GM12878 (cell line): ENCODE measurements at regions not wholly inside any gene's neighbourhood (a gene's known extent, or its start where the extent isn't known, plus 50 kb on each side); places are given as distances from the start of the nearest gene placed in this dataset.

Experiments used
- ATAC-seq: fragments of 200-7000 bp; cut with Tn5 transposase; 3 replicates; pipeline ENCODE4 v1.9.1; 2020; ENCODE audit warnings: mild to moderate bottlenecking, moderate library complexity
- BruUV-seq: library from RNA; stranded (reverse); fragments of 400-500 nt; replicated peaks from 2 replicates; lab custom pipeline; 2021; lab: Mats Ljungman, UMichigan
- CTCF ChIA-PET: fragments of 300-600 bp; sonication (Branson Sonifier 250); formaldehyde crosslinking; extraction: SDS; loops from one replicate; lab custom pipeline; 2021; ENCODE audit warnings: inconsistent platforms; lab: Yijun Ruan, JAX
- POLR2A ChIA-PET: fragments of 350-600 bp; formaldehyde crosslinking; extraction: SDS; loops from one replicate; lab custom pipeline; 2021; ENCODE audit warnings: inconsistent platforms; lab: Charles Lee
- RAD21 ChIA-PET: fragments of 300-600 bp; sonication (Branson Sonifier 250); formaldehyde crosslinking; loops from one replicate; lab custom pipeline; 2023; ENCODE audit warnings: antibody characterized with exemption; ENCODE audit not compliant: unreplicated experiment; lab: Charles Lee
- SMC1A ChIA-PET: fragments of 300-600 bp; sonication (Branson Sonifier 250); formaldehyde crosslinking; loops from one replicate; lab custom pipeline; 2023; ENCODE audit not compliant: unreplicated experiment, uncharacterized antibody; lab: Charles Lee
- DNase-seq: peaks from one replicate; pipeline ENCODE4 v3.0.0-alpha.2; 2011; ENCODE audit warnings: low read depth, low spot score
- FAIRE-seq: peaks from 3 replicates; lab custom pipeline; 2011; peaks lifted over from hg19 to GRCh38; lab: Jason Lieb, UNC
- H2AFZ ChIP-seq: 2 replicates; pipeline ENCODE4 v1.6.0; 2011; ENCODE audit warnings: low read depth, low read length, control low read depth; ENCODE audit not compliant: control insufficient read depth
- H3K27ac ChIP-seq: 2 replicates; pipeline ENCODE4 v1.5.1; 2011; ENCODE audit warnings: control low read depth; ENCODE audit not compliant: control insufficient read depth, insufficient read depth
- H3K27me3 ChIP-seq, 2 experiments: replicated peaks in 1 of 2; 2 replicates each; pipeline versions ENCODE4 v1.6.0 to v1.6.1; 2011; ENCODE audit warnings: low read length in 1 of 2; ENCODE audit not compliant: control insufficient read depth in 2 of 2, insufficient read depth in 2 of 2
- H3K36me3 ChIP-seq, 2 experiments: 2 replicates each; pipeline ENCODE4 v1.5.1; 2011; ENCODE audit warnings: low read length in 1 of 2; ENCODE audit not compliant: control insufficient read depth in 2 of 2, insufficient read depth in 2 of 2
- H3K4me1 ChIP-seq: 2 replicates; pipeline ENCODE4 v1.6.1; 2011; ENCODE audit warnings: mild to moderate bottlenecking, low read length, moderate library complexity, mixed read lengths; ENCODE audit not compliant: control insufficient read depth, insufficient read depth
- H3K4me2 ChIP-seq: 2 replicates; pipeline ENCODE4 v1.6.0; 2011; ENCODE audit warnings: control low read depth; ENCODE audit not compliant: control insufficient read depth, insufficient read depth
- H3K4me3 ChIP-seq: fragments of 200-600 bp; sonication (generic); 2 replicates; pipeline ENCODE4 v1.5.1; 2016
- H3K79me2 ChIP-seq: 2 replicates; pipeline ENCODE4 v1.6.0; 2011; ENCODE audit warnings: low read length; ENCODE audit not compliant: control insufficient read depth, insufficient read depth
- H3K9ac ChIP-seq: 2 replicates; pipeline ENCODE4 v1.8.0; 2011; ENCODE audit warnings: low read length, control low read depth, mixed read lengths; ENCODE audit not compliant: control insufficient read depth, insufficient read depth
- H3K9me3 ChIP-seq: replicated peaks from 3 replicates; pipeline ENCODE4 v1.5.1; 2011; ENCODE audit warnings: mild to moderate bottlenecking, low read length; ENCODE audit not compliant: control insufficient read depth, insufficient read depth
- H4K20me1 ChIP-seq: 2 replicates; pipeline ENCODE4 v1.6.0; 2011; ENCODE audit not compliant: control insufficient read depth, insufficient read depth
- BHLHE40 ChIP-seq, 2 experiments: fragments of 450-650 bp in 1 of 2; IDR thresholded peaks; 2 replicates each; pipeline ENCODE4 v1.6.1; 2011 to 2017; ENCODE audit warnings: low read depth in 2 of 2, borderline replicate concordance in 1 of 2, improper control_type of control experiment in 1 of 2, low read length in 1 of 2, mild to moderate bottlenecking in 1 of 2
- BMI1 ChIP-seq: fragments of 450-650 bp; IDR thresholded peaks from 2 replicates; pipeline ENCODE4 v1.6.1; 2016; ENCODE audit warnings: mild to moderate bottlenecking, moderate library complexity, borderline replicate concordance
- CBX3 ChIP-seq: fragments of 200-600 bp; sonication (generic); IDR thresholded peaks from 2 replicates; pipeline ENCODE4 v1.6.1; 2016; ENCODE audit warnings: low read depth, borderline replicate concordance
- GABPA ChIP-seq: IDR thresholded peaks from 2 replicates; pipeline ENCODE4 v1.6.1; 2014; ENCODE audit warnings: antibody characterized with exemption, low read depth, mild to moderate bottlenecking, inconsistent platforms
- LARP7 ChIP-seq: fragments of 450-650 bp; IDR thresholded peaks from 2 replicates; pipeline ENCODE4 v1.6.1; 2017; ENCODE audit warnings: mild to moderate bottlenecking
- NBN ChIP-seq: fragments of 450-650 bp; IDR thresholded peaks from 2 replicates; pipeline ENCODE4 v1.6.1; 2016
- NKRF ChIP-seq: fragments of 450-650 bp; conservative IDR thresholded peaks from 2 replicates; pipeline ENCODE4 v1.6.1; 2017; ENCODE audit warnings: mild to moderate bottlenecking, moderate library complexity
- PKNOX1 ChIP-seq: fragments of 450-650 bp; IDR thresholded peaks from 2 replicates; pipeline ENCODE4 v1.6.1; 2016; ENCODE audit warnings: mild to moderate bottlenecking
- POLR2A ChIP-seq: IDR thresholded peaks from 2 replicates; pipeline ENCODE4 v1.6.1; 2011; ENCODE audit warnings: low read depth, mild to moderate bottlenecking, low read length
- RFX5 ChIP-seq: IDR thresholded peaks from 2 replicates; pipeline ENCODE4 v1.6.1; 2011; ENCODE audit warnings: low read depth, low read length, improper control_type of control experiment
- SMAD5 ChIP-seq: IDR thresholded peaks from 2 replicates; pipeline ENCODE4 v1.6.1; 2016; ENCODE audit warnings: antibody characterized with exemption, low read depth
- YY1 ChIP-seq: IDR thresholded peaks from 2 replicates; pipeline ENCODE4 v1.6.1; 2011; ENCODE audit warnings: low read depth, mild to moderate bottlenecking, low read length
- ZNF592 ChIP-seq: fragments of 450-650 bp; IDR thresholded peaks from 2 replicates; pipeline ENCODE4 v1.6.1; 2017; ENCODE audit warnings: mild to moderate bottlenecking, moderate library complexity
- WGBS: methylation state at CpG from one replicate; pipeline ENCODE4 v1.1.6; 2016; ENCODE audit warnings: low lambda C conversion rate; ENCODE audit not compliant: insufficient replicate concordance, insufficient coverage; ENCODE audit errors: missing lambda C conversion rate; 5-methylcytosine and 5-hydroxymethylcytosine counted together
- in situ Hi-C: fragments of 300-500 bp; cut with MboI; formaldehyde crosslinking; loops from 9 replicates; pipeline ENCODE4 v1.14.3; 2018; ENCODE audit warnings: mixed read lengths
- intact Hi-C: fragments of 100-400 bp; cut with micrococcal nuclease; formaldehyde crosslinking; loops from one replicate; pipeline ENCODE4 v1.14.2; 2022; ENCODE audit not compliant: unreplicated experiment

GRCh38 chr19:41500443-41500842 is 57.5 kb downstream of the ERICH4 start:
- DNase-seq = no peak
- H3K4me3 ChIP-seq = no peak overlapping the region
- in situ Hi-C loops = no loop called here
- no peak for FAIRE-seq
- no peaks in the 10 kb centered on the region for H3K79me2 ChIP-seq
- no peak for ATAC-seq
- no peaks in the 10 kb centered on the region for H3K36me3 ChIP-seq
- peaks cover 3% of the 10 kb centered on the region; the same call in 1 of the 2 replicates for H3K4me1 ChIP-seq
- POLR2A ChIA-PET = no interaction called here
- TF ChIP-seq BMI1 (no peak), NKRF (no peak), BHLHE40 (IDR thresholded peaks at IDR 0.05; ENCODE audit: borderline replicate concordance in 1 of 2, low read depth in 2 of 2, low read length in 1 of 2) (no peak), LARP7 (no peak), CBX3 (no peak)
- H3K4me2 ChIP-seq = no peak overlapping the region
- 85% methylated on average over 9 of the region's 9 CpGs for WGBS
- no peaks in the 10 kb centered on the region; a peak in 2 of 4 replicates for H3K27me3 ChIP-seq
- no peaks in the 10 kb centered on the region for H4K20me1 ChIP-seq
- no peak overlapping the region for H3K27ac ChIP-seq
- H3K9me3 ChIP-seq = peaks cover 2% of the 10 kb centered on the region
- intact Hi-C loops = no loop called here
- SMC1A ChIA-PET = no interaction called here
- CTCF ChIA-PET = no interaction called here
- RAD21 ChIA-PET = no interaction called here
- BruUV-seq = no TSS peak
- no peak overlapping the region for H3K9ac ChIP-seq
- H2AFZ ChIP-seq = no peak overlapping the region

- intact Hi-C loops = no loop called here
- TF ChIP-seq RFX5 (no peak), YY1 (no peak), GABPA (no peak), PKNOX1 (no peak), NBN (no peak), SMAD5 (no peak), ZNF592 (no peak), POLR2A (no peak)
These were observed 58.9 kb downstream of the ERICH4 start for GRCh38 chr19:41501854-41502253.

More at GRCh38 chr19:41501854-41502253, 58.9 kb downstream of the ERICH4 start:
- H3K4me1 ChIP-seq = peaks cover 3% of the 10 kb centered on the region; the same call in 1 of the 2 replicates
- no TSS peak for BruUV-seq
- DNase-seq (no peak), ATAC-seq (no peak), FAIRE-seq (no peak)
- no peak overlapping the region for H3K9ac ChIP-seq
- H3K9me3 ChIP-seq = peaks cover 2% of the 10 kb centered on the region
- POLR2A ChIA-PET = no interaction called here
- H3K79me2 ChIP-seq = no peaks in the 10 kb centered on the region
- 34% methylated on average over 4 of the region's 4 CpGs for WGBS
- no peak overlapping the region for H3K4me2 ChIP-seq
- no peak overlapping the region for H2AFZ ChIP-seq
- no peaks in the 10 kb centered on the region; a peak in 1 of 4 replicates for H3K27me3 ChIP-seq
- SMC1A ChIA-PET = no interaction called here
- RAD21 ChIA-PET = no interaction called here
- H3K4me3 ChIP-seq = no peak overlapping the region
- in situ Hi-C loops = no loop called here
- H3K36me3 ChIP-seq = no peaks in the 10 kb centered on the region
- CTCF ChIA-PET = no interaction called here
- no peak overlapping the region for H3K27ac ChIP-seq
- H4K20me1 ChIP-seq = no peaks in the 10 kb centered on the region
